Endodermal cell (in vitro differentiated cells): ENCODE measurements at regions not wholly inside any gene's neighbourhood (a gene's known extent, or its start where the extent isn't known, plus 50 kb on each side); places are given as distances from the start of the nearest gene placed in this dataset.

Source experiments
- DNase-seq: peaks from one replicate; pipeline ENCODE4 v3.0.0-alpha.2; 2017
- H3K27ac ChIP-seq: 2 replicates; pipeline ENCODE4 v1.5.1; 2013; ENCODE audit warnings: mild to moderate bottlenecking, low read depth, low read length, moderate library complexity
- H3K27me3 ChIP-seq: 2 replicates; pipeline ENCODE4 v1.6.1; 2013; ENCODE audit warnings: mild to moderate bottlenecking, low read length, moderate library complexity; ENCODE audit not compliant: insufficient read depth, control insufficient read depth, poor library complexity, severe bottlenecking
- H3K36me3 ChIP-seq: 2 replicates; pipeline ENCODE4 v1.7.0; 2013; ENCODE audit warnings: mild to moderate bottlenecking, low read length, moderate library complexity; ENCODE audit not compliant: control insufficient read depth, insufficient read depth
- H3K4me1 ChIP-seq: one replicate; pipeline ENCODE4 v1.7.0; 2013; ENCODE audit warnings: low read length; ENCODE audit not compliant: control insufficient read depth, insufficient read depth
- H3K4me3 ChIP-seq: 2 replicates; pipeline ENCODE4 v1.5.1; 2013; ENCODE audit warnings: mild to moderate bottlenecking, low read length, moderate library complexity
- H3K9ac ChIP-seq: 2 replicates; pipeline ENCODE4 v1.6.1; 2013; ENCODE audit warnings: mild to moderate bottlenecking, low read length, moderate library complexity; ENCODE audit not compliant: poor library complexity, severe bottlenecking; ENCODE audit errors: extremely low read depth
- H3K9me3 ChIP-seq: 2 replicates; pipeline ENCODE4 v1.6.1; 2013; ENCODE audit warnings: mild to moderate bottlenecking, low read length, moderate library complexity; ENCODE audit not compliant: control insufficient read depth
- H3K27ac Mint-ChIP-seq: 2 replicates; pipeline ENCODE4 v1.8.0; 2020; ENCODE audit warnings: mixed read lengths
- H3K27me3 Mint-ChIP-seq: 2 replicates; pipeline ENCODE4 v1.8.0; 2021; ENCODE audit warnings: mild to moderate bottlenecking, mixed read lengths; ENCODE audit not compliant: insufficient read depth
- H3K36me3 Mint-ChIP-seq: 2 replicates; pipeline ENCODE4 v1.8.0; 2020; ENCODE audit warnings: low read depth, mixed read lengths
- H3K4me1 Mint-ChIP-seq: 2 replicates; pipeline ENCODE4 v1.8.0; 2020; ENCODE audit warnings: mixed read lengths
- H3K4me3 Mint-ChIP-seq: 2 replicates; pipeline ENCODE4 v1.8.0; 2020; ENCODE audit warnings: mild to moderate bottlenecking, moderate library complexity, mixed read lengths
- H3K9me3 Mint-ChIP-seq: 2 replicates; pipeline ENCODE4 v1.8.0; 2020; ENCODE audit warnings: mild to moderate bottlenecking, mixed read lengths
- CTCF ChIP-seq: fragments of 200-600 bp; sonication (generic); conservative IDR thresholded peaks from 2 replicates; pipeline ENCODE4 v1.5.0; 2021; ENCODE audit warnings: antibody characterized with exemption, mild to moderate bottlenecking
- WGBS, 2 experiments: methylation state at CpG; one replicate each; pipeline versions ENCODE4 v1.1.5 to v1.1.7; 2013; ENCODE audit warnings: missing lambda C conversion rate in 2 of 2, mixed read lengths in 1 of 2; ENCODE audit not compliant: insufficient coverage in 1 of 2, insufficient read length in 1 of 2; 5-methylcytosine and 5-hydroxymethylcytosine counted together

GRCh38 chr2:122960759-122961641, 1064.1 kb upstream of the CNTNAP5 start:
- Mint-ChIP-seq H3K27me3 (no peaks in the 10 kb centered on the region), H3K36me3 (no peaks in the 10 kb centered on the region), H3K27ac (no peak overlapping the region), H3K9me3 (no peaks in the 10 kb centered on the region), H3K4me1 (no peaks in the 10 kb centered on the region), H3K4me3 (no peak overlapping the region)
- Histone ChIP-seq H3K27ac (no peak overlapping the region), H3K9ac (no peak overlapping the region), H3K9me3 (no peaks in the 10 kb centered on the region), H3K36me3 (no peaks in the 10 kb centered on the region), H3K27me3 (no peaks in the 10 kb centered on the region), H3K4me1 (no peaks in the 10 kb centered on the region), H3K4me3 (no peak overlapping the region)
- 90 to 100% methylated on average over 4 to 5 of the region's 5 CpGs for WGBS, 2 experiments
- DNase-seq: no peak
- no peak for TF ChIP-seq CTCF

- Mint-ChIP-seq H3K9me3 (no peaks in the 10 kb centered on the region), H3K27ac (no peak overlapping the region), H3K4me1 (no peaks in the 10 kb centered on the region), H3K4me3 (no peak overlapping the region), H3K36me3 (no peaks in the 10 kb centered on the region), H3K27me3 (no peaks in the 10 kb centered on the region)
- 96% methylated on average over 2 of the region's 2 CpGs; no CpG with 5 or more reads in 1 of the 2 experiments for WGBS, 2 experiments
- Histone ChIP-seq H3K9me3 (no peaks in the 10 kb centered on the region), H3K27ac (no peak overlapping the region), H3K9ac (no peak overlapping the region), H3K4me3 (no peak overlapping the region), H3K27me3 (no peaks in the 10 kb centered on the region), H3K4me1 (no peaks in the 10 kb centered on the region), H3K36me3 (no peaks in the 10 kb centered on the region)
- TF ChIP-seq CTCF: no peak
- DNase-seq: no peak
Measured at GRCh38 chr2:122966461-122966860, 1058.6 kb upstream of the CNTNAP5 start.

GRCh38 chr2:122977580-122977979, 1047.5 kb upstream of the CNTNAP5 start:
- no peak for DNase-seq
- H3K9ac ChIP-seq: no peak overlapping the region
- no peak overlapping the region for H3K27ac ChIP-seq
- H3K27me3 ChIP-seq: no peaks in the 10 kb centered on the region
- H3K4me1 Mint-ChIP-seq: no peaks in the 10 kb centered on the region
- H3K36me3 ChIP-seq: no peaks in the 10 kb centered on the region
- no peak overlapping the region for H3K27ac Mint-ChIP-seq
- H3K4me3 ChIP-seq: no peak overlapping the region
- no peak overlapping the region for H3K4me3 Mint-ChIP-seq
- no peaks in the 10 kb centered on the region for H3K9me3 ChIP-seq
- no peaks in the 10 kb centered on the region for H3K4me1 ChIP-seq
- peaks cover 8% of the 10 kb centered on the region for H3K9me3 Mint-ChIP-seq
- H3K36me3 Mint-ChIP-seq: no peaks in the 10 kb centered on the region
- WGBS, 2 experiments: 85% methylated on average over 1 of the region's 1 CpG; no CpG with 5 or more reads in 1 of the 2 experiments
- no peaks in the 10 kb centered on the region for H3K27me3 Mint-ChIP-seq
- TF ChIP-seq CTCF: no peak
